Medulla oblongata (tissue), 1 donor: ENCODE measurements at regions not wholly inside any gene's neighbourhood (a gene's known extent, or its start where the extent isn't known, plus 50 kb on each side); places are given as distances from the start of the nearest gene placed in this dataset.

Experiments
- DNase-seq: peaks from one replicate; pipeline ENCODE4 v3.0.0-alpha.2; 2015; ENCODE audit errors: extremely low spot score

GRCh38 chr6:12383448-12383847 is 93.3 kb downstream of the EDN1 start:
- DNase-seq, result no peak

- DNase-seq, result no peak
These were observed 94.3 kb downstream of the EDN1 start for GRCh38 chr6:12384357-12384912.

GRCh38 chr6:12385316-12385715 is 95.2 kb downstream of the EDN1 start:
- DNase-seq, result no peak

GRCh38 chr6:12386816-12387215 is 96.7 kb downstream of the EDN1 start:
- DNase-seq, result no peak

GRCh38 chr6:12391472-12391871 is 101.3 kb downstream of the EDN1 start:
- no peak for DNase-seq

GRCh38 chr6:12392490-12392889 is 102.3 kb downstream of the EDN1 start:
- DNase-seq, result peak; percentile 4

GRCh38 chr6:12393100-12393499 is 102.9 kb downstream of the EDN1 start:
- DNase-seq, result no peak

- no peak for DNase-seq
These were observed 104.0 kb downstream of the EDN1 start for GRCh38 chr6:12394170-12394569.

GRCh38 chr6:12395898-12396297 is 105.7 kb downstream of the EDN1 start:
- no peak for DNase-seq

- peak; percentile 34 for DNase-seq
These were observed 111.0 kb downstream of the EDN1 start for GRCh38 chr6:12401200-12401599.

GRCh38 chr6:12403201-12403826 is 113.2 kb downstream of the EDN1 start:
- no peak for DNase-seq

- no peak for DNase-seq
These were observed 113.9 kb downstream of the EDN1 start for GRCh38 chr6:12403947-12404647.

- DNase-seq, result no peak
These were observed 114.5 kb downstream of the EDN1 start for GRCh38 chr6:12404651-12405050.

GRCh38 chr6:12408752-12409151 is 118.6 kb downstream of the EDN1 start:
- no peak for DNase-seq

GRCh38 chr6:12410946-12411345 is 120.8 kb downstream of the EDN1 start:
- DNase-seq, result no peak

GRCh38 chr6:12414096-12414675 is 124.0 kb downstream of the EDN1 start:
- no peak for DNase-seq

- no peak for DNase-seq
These were observed 125.9 kb downstream of the EDN1 start for GRCh38 chr6:12415980-12416598.

GRCh38 chr6:12417191-12417590 is 127.0 kb downstream of the EDN1 start:
- DNase-seq, result no peak

GRCh38 chr6:12418946-12419345 is 128.8 kb downstream of the EDN1 start:
- DNase-seq, result no peak

GRCh38 chr6:12419631-12420272 is 129.6 kb downstream of the EDN1 start:
- DNase-seq, result no peak

GRCh38 chr6:12420626-12421025 is 130.5 kb downstream of the EDN1 start:
- no peak for DNase-seq

- no peak for DNase-seq
These were observed 131.4 kb downstream of the EDN1 start for GRCh38 chr6:12421596-12421995.
